ENCODE measurements at regions not wholly inside any gene's neighbourhood (a gene's known extent, or its start where the extent isn't known, plus 50 kb on each side); places are given as distances from the start of the nearest gene placed in this dataset.

GRCh38 chr22:47564651-47565434 lies 802.4 kb downstream of the TBC1D22A start:
- DNase-seq = no peak
- no peaks in the 10 kb centered on the region for H3K4me1 Mint-ChIP-seq (ENCODE audit: low read depth)
- no peak overlapping the region for H3K27ac Mint-ChIP-seq
- no peaks in the 10 kb centered on the region for H3K36me3 Mint-ChIP-seq (ENCODE audit: low read depth)
- H3K9me3 Mint-ChIP-seq = no peaks in the 10 kb centered on the region
- no peak overlapping the region for H3K4me3 Mint-ChIP-seq
- H3K27me3 Mint-ChIP-seq = peaks cover 14% of the 10 kb centered on the region

GRCh38 chr22:47564158-47564450 lies 801.7 kb downstream of the TBC1D22A start:
- no peak overlapping the region for H3K27ac Mint-ChIP-seq
- H3K4me1 Mint-ChIP-seq (ENCODE audit: low read depth) = no peaks in the 10 kb centered on the region
- H3K36me3 Mint-ChIP-seq (ENCODE audit: low read depth) = no peaks in the 10 kb centered on the region

GRCh38 chr22:47563406-47564157 lies 801.1 kb downstream of the TBC1D22A start:
- Mint-ChIP-seq H3K36me3 (ENCODE audit: low read depth) (no peaks in the 10 kb centered on the region), H3K4me1 (ENCODE audit: low read depth) (no peaks in the 10 kb centered on the region), H3K27ac (no peak overlapping the region), H3K9me3 (no peaks in the 10 kb centered on the region), H3K27me3 (peaks cover 14% of the 10 kb centered on the region), H3K4me3 (no peak overlapping the region)
- DNase-seq = no peak

More at GRCh38 chr22:47564158-47564450, 801.7 kb downstream of the TBC1D22A start:
- DNase-seq = no peak
- Mint-ChIP-seq H3K9me3 (no peaks in the 10 kb centered on the region), H3K4me3 (no peak overlapping the region), H3K27me3 (peaks cover 14% of the 10 kb centered on the region)

GRCh38 chr22:47561766-47562165 lies 799.3 kb downstream of the TBC1D22A start:
- DNase-seq = no peak
- Mint-ChIP-seq H3K4me3 (no peak overlapping the region), H3K27ac (no peak overlapping the region), H3K27me3 (peaks cover 14% of the 10 kb centered on the region), H3K4me1 (ENCODE audit: low read depth) (no peaks in the 10 kb centered on the region), H3K36me3 (ENCODE audit: low read depth) (no peaks in the 10 kb centered on the region), H3K9me3 (no peaks in the 10 kb centered on the region)

GRCh38 chr22:47561115-47561675 lies 798.7 kb downstream of the TBC1D22A start:
- Mint-ChIP-seq H3K27ac (no peak overlapping the region), H3K27me3 (peaks cover 14% of the 10 kb centered on the region), H3K4me1 (ENCODE audit: low read depth) (no peaks in the 10 kb centered on the region), H3K4me3 (no peak overlapping the region), H3K9me3 (no peaks in the 10 kb centered on the region), H3K36me3 (ENCODE audit: low read depth) (no peaks in the 10 kb centered on the region)
- no peak for DNase-seq

GRCh38 chr22:47558828-47559700 lies 796.6 kb downstream of the TBC1D22A start:
- Mint-ChIP-seq H3K4me3 (no peak overlapping the region), H3K36me3 (ENCODE audit: low read depth) (no peaks in the 10 kb centered on the region), H3K27me3 (peaks cover 14% of the 10 kb centered on the region), H3K9me3 (no peaks in the 10 kb centered on the region), H3K4me1 (ENCODE audit: low read depth) (no peaks in the 10 kb centered on the region), H3K27ac (no peak overlapping the region)
- DNase-seq = no peak

- DNase-seq = no peak
- Mint-ChIP-seq H3K4me1 (ENCODE audit: low read depth) (no peaks in the 10 kb centered on the region), H3K27me3 (peaks cover 7% of the 10 kb centered on the region), H3K9me3 (no peaks in the 10 kb centered on the region), H3K4me3 (no peak overlapping the region), H3K36me3 (ENCODE audit: low read depth) (no peaks in the 10 kb centered on the region), H3K27ac (no peak overlapping the region)
These were observed 794.0 kb downstream of the TBC1D22A start for GRCh38 chr22:47556473-47556872.

GRCh38 chr22:47553436-47553835 lies 791.0 kb downstream of the TBC1D22A start:
- Mint-ChIP-seq H3K36me3 (ENCODE audit: low read depth) (no peaks in the 10 kb centered on the region), H3K4me3 (no peak overlapping the region), H3K4me1 (ENCODE audit: low read depth) (no peaks in the 10 kb centered on the region), H3K9me3 (no peaks in the 10 kb centered on the region), H3K27me3 (peaks cover 7% of the 10 kb centered on the region), H3K27ac (no peak overlapping the region)
- DNase-seq = no peak

GRCh38 chr22:47552541-47553205 lies 790.2 kb downstream of the TBC1D22A start:
- Mint-ChIP-seq H3K9me3 (no peaks in the 10 kb centered on the region), H3K4me1 (ENCODE audit: low read depth) (no peaks in the 10 kb centered on the region), H3K27me3 (peaks cover 7% of the 10 kb centered on the region), H3K27ac (no peak overlapping the region), H3K4me3 (no peak overlapping the region), H3K36me3 (ENCODE audit: low read depth) (no peaks in the 10 kb centered on the region)
- DNase-seq = no peak

GRCh38 chr22:47552024-47552423 lies 789.6 kb downstream of the TBC1D22A start:
- no peaks in the 10 kb centered on the region for H3K9me3 Mint-ChIP-seq
- H3K36me3 Mint-ChIP-seq (ENCODE audit: low read depth) = no peaks in the 10 kb centered on the region
- DNase-seq = no peak
- peaks cover 7% of the 10 kb centered on the region for H3K27me3 Mint-ChIP-seq
- no peak overlapping the region for H3K27ac Mint-ChIP-seq
- H3K4me3 Mint-ChIP-seq = no peak overlapping the region
- no peaks in the 10 kb centered on the region for H3K4me1 Mint-ChIP-seq (ENCODE audit: low read depth)

- Mint-ChIP-seq H3K36me3 (ENCODE audit: low read depth) (no peaks in the 10 kb centered on the region), H3K9me3 (no peaks in the 10 kb centered on the region), H3K27ac (no peak overlapping the region), H3K4me1 (ENCODE audit: low read depth) (no peaks in the 10 kb centered on the region), H3K4me3 (no peak overlapping the region), H3K27me3 (peaks cover 7% of the 10 kb centered on the region)
- DNase-seq = no peak
These were observed 789.0 kb downstream of the TBC1D22A start for GRCh38 chr22:47551431-47551775.

- Mint-ChIP-seq H3K4me1 (ENCODE audit: low read depth) (no peaks in the 10 kb centered on the region), H3K27ac (no peak overlapping the region), H3K27me3 (peaks cover 7% of the 10 kb centered on the region), H3K4me3 (no peak overlapping the region), H3K9me3 (no peaks in the 10 kb centered on the region), H3K36me3 (ENCODE audit: low read depth) (no peaks in the 10 kb centered on the region)
- no peak for DNase-seq
These were observed 788.3 kb downstream of the TBC1D22A start for GRCh38 chr22:47550524-47551430.

- Mint-ChIP-seq H3K4me1 (ENCODE audit: low read depth) (no peaks in the 10 kb centered on the region), H3K36me3 (ENCODE audit: low read depth) (no peaks in the 10 kb centered on the region), H3K9me3 (no peaks in the 10 kb centered on the region), H3K27me3 (peaks cover 7% of the 10 kb centered on the region), H3K4me3 (no peak overlapping the region), H3K27ac (no peak overlapping the region)
- DNase-seq = no peak
These were observed 787.4 kb downstream of the TBC1D22A start for GRCh38 chr22:47549741-47550340.

All from activated T-cell treated with anti-CD3 and anti-CD28 coated beads, Interleukin-2, amount 50 U/mL, for 24 hours (primary cell).